Upper lobe of left lung (tissue), 6 donors: ENCODE measurements at regions not wholly inside any gene's neighbourhood (a gene's known extent, or its start where the extent isn't known, plus 50 kb on each side); places are given as distances from the start of the nearest gene placed in this dataset.

ENCODE experiments used
- ATAC-seq, 2 donors: fragments of 200-7000 bp; cut with Tn5 transposase; one replicate each; pipeline ENCODE4 v1.9.1; 2022; ENCODE audit warnings: mild to moderate bottlenecking in 2 of 2, moderate library complexity in 2 of 2; ENCODE audit not compliant: low FRiP score in 2 of 2
- DNase-seq, 2 donors: peaks; one replicate each; pipeline ENCODE4 v3.0.0-alpha.2; 2019 to 2020
- H3K27ac ChIP-seq, 4 donors: fragments of 200-600 bp; sonication (generic); one replicate each; pipeline ENCODE4 v1.5.1; 2016 to 2019
- H3K27me3 ChIP-seq, 4 donors: fragments of 200-600 bp; sonication (generic); one replicate each; pipeline ENCODE4 v1.5.1; 2017 to 2019
- H3K36me3 ChIP-seq, 4 donors: fragments of 200-600 bp; sonication (generic); one replicate each; pipeline ENCODE4 v1.5.1; 2016 to 2019
- H3K4me1 ChIP-seq, 4 donors: fragments of 200-600 bp; sonication (generic); one replicate each; pipeline ENCODE4 v1.5.1; 2018 to 2019
- H3K4me3 ChIP-seq, 4 donors: fragments of 200-600 bp; sonication (generic); one replicate each; pipeline ENCODE4 v1.5.1; 2017 to 2019; ENCODE audit warnings: mild to moderate bottlenecking in 2 of 4, moderate library complexity in 1 of 4
- H3K9me3 ChIP-seq, 4 donors: fragments of 200-600 bp; sonication (generic); one replicate each; pipeline ENCODE4 v1.5.1; 2018 to 2019
- CTCF ChIP-seq, 6 experiments: fragments of 450-650 bp in 4 of 6; fragments of 200-600 bp in 2 of 6; sonication (generic) in 2 of 6; IDR thresholded peaks; one replicate each; pipeline ENCODE4 v1.5.1; 2016 to 2019; ENCODE audit warnings: antibody characterized with exemption in 6 of 6
- EP300 ChIP-seq, 4 donors: sonication (generic); formaldehyde crosslinking; IDR thresholded peaks; one replicate each; pipeline ENCODE4 v1.5.1; 2017; ENCODE audit warnings: antibody characterized with exemption in 4 of 4, control low read depth in 2 of 4
- POLR2A ChIP-seq, 4 donors: fragments of 450-650 bp; IDR thresholded peaks; one replicate each; pipeline ENCODE4 v1.5.1; 2016 to 2017; ENCODE audit warnings: antibody characterized with exemption in 4 of 4, mild to moderate bottlenecking in 2 of 4
- POLR2AphosphoS5 ChIP-seq, 2 donors: sonication (generic); formaldehyde crosslinking; IDR thresholded peaks; one replicate each; pipeline ENCODE4 v1.5.1; 2017; ENCODE audit warnings: antibody characterized with exemption in 2 of 2
- WGBS, 2 donors: methylation state at CpG; one replicate each; pipeline ENCODE4 v1.1.5; 2017 to 2018; 5-methylcytosine and 5-hydroxymethylcytosine counted together
- donor health status: DM: no; HTN: no; CAD: no; lungs with moderate emphysema.
- donor health status: DM: no; HTN: yes; CAD: no; lungs with severe emphysema.

- no peak overlapping the region for H3K4me3 ChIP-seq
- H3K4me1 ChIP-seq = no peaks in the 10 kb centered on the region
- DNase-seq = no peak
- ATAC-seq = no peak
- H3K27ac ChIP-seq = no peak overlapping the region
- no peaks in the 10 kb centered on the region for H3K9me3 ChIP-seq
- no peaks in the 10 kb centered on the region for H3K36me3 ChIP-seq
- 95 to 97% methylated on average over 4 of the region's 4 CpGs for WGBS, 2 donors
- TF ChIP-seq POLR2A (IDR thresholded peaks at IDR 0.05) (no peak), EP300 (IDR thresholded peaks at IDR 0.05) (no peak), POLR2AphosphoS5 (IDR thresholded peaks at IDR 0.05) (no peak), CTCF (IDR thresholded peaks at IDR 0.05) (no peak)
- no peaks in the 10 kb centered on the region for H3K27me3 ChIP-seq
Measured at GRCh38 chr12:68506619-68507018, 104.1 kb upstream of the RAP1B start.

GRCh38 chr12:68507657-68508056, 103.0 kb upstream of the RAP1B start:
- Histone ChIP-seq H3K27ac (no peak overlapping the region), H3K4me3 (no peak overlapping the region), H3K36me3 (no peaks in the 10 kb centered on the region), H3K4me1 (no peaks in the 10 kb centered on the region), H3K9me3 (no peaks in the 10 kb centered on the region), H3K27me3 (no peaks in the 10 kb centered on the region)
- 92 to 98% methylated on average over 3 of the region's 3 CpGs for WGBS, 2 donors
- TF ChIP-seq EP300 (IDR thresholded peaks at IDR 0.05) = no peak
- no peak for TF ChIP-seq POLR2A (IDR thresholded peaks at IDR 0.05)
- no peak for TF ChIP-seq CTCF (IDR thresholded peaks at IDR 0.05)
- no peak for TF ChIP-seq POLR2AphosphoS5 (IDR thresholded peaks at IDR 0.05)
- DNase-seq (no peak), ATAC-seq (no peak)

- Histone ChIP-seq H3K27ac (no peak overlapping the region), H3K4me1 (no peaks in the 10 kb centered on the region), H3K9me3 (no peaks in the 10 kb centered on the region), H3K36me3 (no peaks in the 10 kb centered on the region), H3K27me3 (no peaks in the 10 kb centered on the region), H3K4me3 (no peak overlapping the region)
- TF ChIP-seq EP300 (IDR thresholded peaks at IDR 0.05) (no peak), POLR2A (IDR thresholded peaks at IDR 0.05) (no peak), CTCF (IDR thresholded peaks at IDR 0.05) (no peak), POLR2AphosphoS5 (IDR thresholded peaks at IDR 0.05) (no peak)
- DNase-seq = no peak
- no peak for ATAC-seq
- 93 to 100% methylated on average over 1 to 2 of the region's 2 CpGs for WGBS, 2 donors
Measured at GRCh38 chr12:68508576-68508975, 102.1 kb upstream of the RAP1B start.

GRCh38 chr12:68509242-68509641, 101.5 kb upstream of the RAP1B start:
- TF ChIP-seq CTCF (IDR thresholded peaks at IDR 0.05) (no peak), EP300 (IDR thresholded peaks at IDR 0.05) (no peak), POLR2AphosphoS5 (IDR thresholded peaks at IDR 0.05) (no peak), POLR2A (IDR thresholded peaks at IDR 0.05) (no peak)
- Histone ChIP-seq H3K4me1 (no peaks in the 10 kb centered on the region), H3K27ac (no peak overlapping the region), H3K9me3 (no peaks in the 10 kb centered on the region), H3K27me3 (no peaks in the 10 kb centered on the region), H3K4me3 (no peak overlapping the region), H3K36me3 (no peaks in the 10 kb centered on the region)
- ATAC-seq (no peak), DNase-seq (no peak)
- WGBS, 2 donors = 96 to 98% methylated on average over 4 of the region's 4 CpGs

- H3K27me3 ChIP-seq = no peaks in the 10 kb centered on the region
- no peaks in the 10 kb centered on the region for H3K4me1 ChIP-seq
- H3K4me3 ChIP-seq = no peak overlapping the region
- H3K27ac ChIP-seq = no peak overlapping the region
- no peak for TF ChIP-seq EP300 (IDR thresholded peaks at IDR 0.05)
- no peak for TF ChIP-seq POLR2AphosphoS5 (IDR thresholded peaks at IDR 0.05)
- no peak for TF ChIP-seq CTCF (IDR thresholded peaks at IDR 0.05)
- no peak for TF ChIP-seq POLR2A (IDR thresholded peaks at IDR 0.05)
- no peak for ATAC-seq
- H3K9me3 ChIP-seq = no peaks in the 10 kb centered on the region
- DNase-seq = no peak
- WGBS, 2 donors = 94 to 95% methylated on average over 1 of the region's 1 CpG
- no peaks in the 10 kb centered on the region for H3K36me3 ChIP-seq
Measured at GRCh38 chr12:68510397-68510796, 100.3 kb upstream of the RAP1B start.
